ENCODE measurements at regions not wholly inside any gene's neighbourhood (a gene's known extent, or its start where the extent isn't known, plus 50 kb on each side); places are given as distances from the start of the nearest gene placed in this dataset.

DNA sequence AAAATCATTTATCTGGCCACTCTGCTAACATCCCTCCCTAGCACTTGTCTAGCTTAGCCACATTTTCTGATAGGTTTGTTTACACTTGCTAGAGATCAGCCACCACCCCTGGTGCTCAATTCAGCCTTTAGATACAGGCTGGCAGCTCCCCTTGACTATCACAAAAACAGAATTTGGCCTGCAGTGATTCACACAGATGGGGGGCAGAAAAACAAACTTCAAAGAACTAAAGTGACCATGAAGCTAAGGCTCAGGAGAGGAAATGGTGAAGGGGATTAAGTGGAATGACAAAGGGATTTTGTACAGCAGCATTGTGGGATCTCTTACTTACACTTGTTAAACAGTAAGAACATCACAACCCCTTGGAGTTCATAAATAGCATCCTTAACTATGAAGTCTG, 1718.0 kb upstream of the PCDH7 start:
- Histone ChIP-seq H3K27ac (no peak overlapping the region), H3K4me1 (no peaks in the 10 kb centered on the region), H3K36me3 (no peaks in the 10 kb centered on the region), H3K9me3 (peaks cover 0 to 14% (median 9%) of the 10 kb centered on the region in 4 donors), H3K4me3 (no peak overlapping the region), H3K27me3 (no peaks in the 10 kb centered on the region)
- DNase-seq: no peak
- intact Hi-C loops (cut with DNase I; ENCODE audit: low total_unique reads): no loop called here
- TF ChIP-seq, protein P1, sequence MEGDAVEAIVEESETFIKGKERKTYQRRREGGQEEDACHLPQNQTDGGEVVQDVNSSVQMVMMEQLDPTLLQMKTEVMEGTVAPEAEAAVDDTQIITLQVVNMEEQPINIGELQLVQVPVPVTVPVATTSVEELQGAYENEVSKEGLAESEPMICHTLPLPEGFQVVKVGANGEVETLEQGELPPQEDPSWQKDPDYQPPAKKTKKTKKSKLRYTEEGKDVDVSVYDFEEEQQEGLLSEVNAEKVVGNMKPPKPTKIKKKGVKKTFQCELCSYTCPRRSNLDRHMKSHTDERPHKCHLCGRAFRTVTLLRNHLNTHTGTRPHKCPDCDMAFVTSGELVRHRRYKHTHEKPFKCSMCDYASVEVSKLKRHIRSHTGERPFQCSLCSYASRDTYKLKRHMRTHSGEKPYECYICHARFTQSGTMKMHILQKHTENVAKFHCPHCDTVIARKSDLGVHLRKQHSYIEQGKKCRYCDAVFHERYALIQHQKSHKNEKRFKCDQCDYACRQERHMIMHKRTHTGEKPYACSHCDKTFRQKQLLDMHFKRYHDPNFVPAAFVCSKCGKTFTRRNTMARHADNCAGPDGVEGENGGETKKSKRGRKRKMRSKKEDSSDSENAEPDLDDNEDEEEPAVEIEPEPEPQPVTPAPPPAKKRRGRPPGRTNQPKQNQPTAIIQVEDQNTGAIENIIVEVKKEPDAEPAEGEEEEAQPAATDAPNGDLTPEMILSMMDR (IDR thresholded peaks at IDR 0.05): no peak
- TF ChIP-seq EP300 (IDR thresholded peaks at IDR 0.05): no peak
- TF ChIP-seq POLR2AphosphoS5 (IDR thresholded peaks at IDR 0.05): no peak
- TF ChIP-seq POLR2A (IDR thresholded peaks at IDR 0.05): no peak

DNA sequence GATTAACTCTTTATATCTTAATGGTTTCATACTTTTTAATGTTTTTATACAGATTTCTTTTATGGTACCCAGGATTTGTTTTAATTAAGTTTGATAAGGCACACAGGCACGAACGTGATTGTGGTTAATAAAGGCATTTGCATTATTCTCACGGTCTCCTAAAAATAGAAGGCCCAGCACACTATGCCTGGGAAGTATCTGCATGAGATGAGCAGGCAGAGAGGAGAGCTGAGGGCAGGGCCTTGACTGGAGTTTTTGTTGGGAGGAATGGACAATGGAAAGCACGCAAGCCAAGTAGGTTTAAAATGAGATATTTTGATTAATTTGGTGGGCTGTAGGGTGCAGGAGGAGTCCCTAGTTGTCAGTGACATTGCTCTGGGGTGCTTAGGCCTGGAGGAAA, 1714.3 kb upstream of the PCDH7 start:
- Histone ChIP-seq H3K4me1 (no peaks in the 10 kb centered on the region), H3K27me3 (no peaks in the 10 kb centered on the region), H3K4me3 (no peak overlapping the region), H3K27ac (no peak overlapping the region), H3K36me3 (no peaks in the 10 kb centered on the region), H3K9me3 (peaks cover 0 to 2% (median 0%) of the 10 kb centered on the region in 4 donors)
- no peak for TF ChIP-seq EP300 (IDR thresholded peaks at IDR 0.05)
- TF ChIP-seq, protein P1 (IDR thresholded peaks at IDR 0.05): no peak
- TF ChIP-seq POLR2AphosphoS5 (IDR thresholded peaks at IDR 0.05): no peak
- TF ChIP-seq POLR2A (IDR thresholded peaks at IDR 0.05): no peak
- intact Hi-C loops (cut with DNase I; ENCODE audit: low total_unique reads): no loop called here
- 68 to 85% (median 78%) methylated on average over 4 of the region's 4 CpGs for WGBS, 5 donors
- no peak for DNase-seq

DNA sequence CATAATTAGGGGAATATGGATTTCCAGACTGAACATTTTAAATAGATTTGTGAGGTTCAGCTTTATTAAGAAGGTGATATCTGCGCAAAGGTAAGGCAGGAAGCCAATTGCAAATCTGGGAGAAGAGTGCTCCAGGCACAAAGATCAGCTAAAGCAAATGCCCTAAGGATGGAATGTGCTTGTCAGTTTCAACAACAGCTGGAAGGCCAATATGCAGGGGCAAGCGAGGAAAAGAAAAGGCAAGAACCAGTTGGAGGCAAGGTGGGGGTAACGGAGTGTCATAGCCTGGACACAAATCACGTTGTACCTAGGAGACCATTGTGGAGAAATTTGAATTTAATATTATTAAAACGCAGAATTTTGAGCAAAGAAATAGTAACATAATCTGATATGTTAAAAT, 1710.3 kb upstream of the PCDH7 start:
- Histone ChIP-seq H3K27ac (no peak overlapping the region), H3K4me1 (no peaks in the 10 kb centered on the region), H3K36me3 (no peaks in the 10 kb centered on the region), H3K27me3 (no peaks in the 10 kb centered on the region), H3K4me3 (no peak overlapping the region), H3K9me3 (peaks cover 0 to 7% (median 2%) of the 10 kb centered on the region in 4 donors)
- DNase-seq: no peak
- WGBS, 5 donors: 55 to 66% (median 60%) methylated on average over 5 of the region's 5 CpGs
- TF ChIP-seq POLR2A (IDR thresholded peaks at IDR 0.05) (no peak), EP300 (IDR thresholded peaks at IDR 0.05) (no peak), POLR2AphosphoS5 (IDR thresholded peaks at IDR 0.05) (no peak)
- TF ChIP-seq, protein P1 (IDR thresholded peaks at IDR 0.05): no peak
- intact Hi-C loops (cut with DNase I; ENCODE audit: low total_unique reads): no loop called here

DNA sequence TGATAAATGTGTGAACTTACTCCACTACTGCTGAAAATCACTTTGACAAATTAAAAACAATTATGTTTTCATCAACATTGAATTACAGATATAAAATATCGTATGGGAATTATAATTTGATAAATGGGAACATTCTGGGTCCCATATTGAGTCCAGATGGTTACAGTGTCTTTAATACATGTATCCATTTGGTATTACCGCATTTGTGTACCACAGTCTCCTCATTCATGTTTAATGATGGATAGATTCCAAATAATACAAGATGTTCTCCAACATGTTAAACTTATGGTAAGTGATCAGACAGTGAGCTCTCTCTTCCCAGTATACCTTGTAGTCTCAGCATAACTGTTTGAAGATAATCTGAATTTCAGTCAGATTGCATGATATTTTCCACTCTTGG, 1706.8 kb upstream of the PCDH7 start:
- H3K4me1 ChIP-seq: no peaks in the 10 kb centered on the region
- H3K36me3 ChIP-seq: no peaks in the 10 kb centered on the region
- H3K27me3 ChIP-seq: no peaks in the 10 kb centered on the region
- TF ChIP-seq, protein P1 (IDR thresholded peaks at IDR 0.05): no peak
- TF ChIP-seq EP300 (IDR thresholded peaks at IDR 0.05): no peak
- no peak for TF ChIP-seq POLR2A (IDR thresholded peaks at IDR 0.05)
- no peak for TF ChIP-seq POLR2AphosphoS5 (IDR thresholded peaks at IDR 0.05)
- 53 to 80% (median 66%) methylated on average over 2 of the region's 2 CpGs for WGBS, 5 donors
- no peak overlapping the region for H3K4me3 ChIP-seq
- no peak for DNase-seq
- H3K27ac ChIP-seq: no peak overlapping the region
- peaks cover 0 to 18% (median 2%) of the 10 kb centered on the region in 4 donors for H3K9me3 ChIP-seq
- intact Hi-C loops (cut with DNase I; ENCODE audit: low total_unique reads): no loop called here
